H9 (cell line): ENCODE measurements at regions not wholly inside any gene's neighbourhood (a gene's known extent, or its start where the extent isn't known, plus 50 kb on each side); places are given as distances from the start of the nearest gene placed in this dataset.

Source experiments
- DNase-seq: peaks from one replicate; pipeline ENCODE4 v3.0.0-alpha.2; 2017
- H2AFZ ChIP-seq: one replicate; pipeline ENCODE4 v1.6.1; 2013; ENCODE audit warnings: mild to moderate bottlenecking, low read length, control low read depth, moderate library complexity
- H2AK5ac ChIP-seq: 2 replicates; pipeline ENCODE4 v1.6.1; 2013; ENCODE audit warnings: low read length, control low read depth, mixed read lengths; ENCODE audit not compliant: insufficient read length
- H2BK120ac ChIP-seq: one replicate; pipeline ENCODE4 v1.6.1; 2013; ENCODE audit warnings: low read depth, mild to moderate bottlenecking, low read length, control low read depth, inconsistent platforms; ENCODE audit not compliant: poor library complexity, severe bottlenecking
- H2BK12ac ChIP-seq: 2 replicates; pipeline ENCODE4 v1.6.1; 2013; ENCODE audit warnings: low read length, control low read depth, mixed read lengths, low read depth; ENCODE audit not compliant: insufficient read length
- H2BK15ac ChIP-seq: 2 replicates; pipeline ENCODE4 v1.6.1; 2013; ENCODE audit warnings: low read depth, low read length, control low read depth
- H2BK20ac ChIP-seq: one replicate; pipeline ENCODE4 v1.6.1; 2013; ENCODE audit warnings: low read depth, mild to moderate bottlenecking, low read length, control low read depth, inconsistent platforms; ENCODE audit not compliant: poor library complexity, severe bottlenecking
- H2BK5ac ChIP-seq: 2 replicates; pipeline ENCODE4 v1.6.1; 2013; ENCODE audit warnings: low read length, control low read depth, mixed read lengths; ENCODE audit not compliant: insufficient read length
- H3K14ac ChIP-seq: 2 replicates; pipeline ENCODE4 v1.6.1; 2013; ENCODE audit warnings: low read length, control low read depth; ENCODE audit not compliant: insufficient read depth
- H3K18ac ChIP-seq: 2 replicates; pipeline ENCODE4 v1.6.1; 2013; ENCODE audit warnings: low read depth, mild to moderate bottlenecking, mixed read lengths, low read length, control low read depth; ENCODE audit not compliant: insufficient read length
- H3K23ac ChIP-seq: 2 replicates; pipeline ENCODE4 v1.6.1; 2013; ENCODE audit warnings: low read length, control low read depth, mixed read lengths, low read depth; ENCODE audit not compliant: insufficient read length
- H3K23me2 ChIP-seq: 2 replicates; pipeline ENCODE4 v1.6.1; 2013; ENCODE audit warnings: low read depth, mild to moderate bottlenecking, mixed read lengths, low read length, control low read depth; ENCODE audit not compliant: insufficient read length, poor library complexity, severe bottlenecking
- H3K27ac ChIP-seq: 2 replicates; pipeline ENCODE4 v1.5.1; 2013; ENCODE audit warnings: low read length, control low read depth, mixed read lengths, low read depth; ENCODE audit not compliant: insufficient read length
- H3K27me3 ChIP-seq: 2 replicates; pipeline ENCODE4 v1.6.1; 2013; ENCODE audit warnings: low read length, control low read depth, inconsistent platforms; ENCODE audit not compliant: insufficient read depth
- H3K4ac ChIP-seq: 2 replicates; pipeline ENCODE4 v1.6.1; 2013; ENCODE audit warnings: low read depth, mild to moderate bottlenecking, control low read depth, inconsistent platforms, low read length, moderate library complexity
- H3K4me1 ChIP-seq: 2 replicates; pipeline ENCODE4 v1.6.1; 2013; ENCODE audit warnings: low read length, control low read depth, inconsistent platforms; ENCODE audit not compliant: insufficient read depth
- H3K4me2 ChIP-seq: 2 replicates; pipeline ENCODE4 v1.6.1; 2013; ENCODE audit warnings: low read length, control low read depth, mixed read lengths; ENCODE audit not compliant: insufficient read length, insufficient read depth
- H3K56ac ChIP-seq: 2 replicates; pipeline ENCODE4 v1.6.1; 2013; ENCODE audit warnings: low read depth, mild to moderate bottlenecking, mixed read lengths, low read length, control low read depth; ENCODE audit not compliant: insufficient read length
- H3K79me1 ChIP-seq: 2 replicates; pipeline ENCODE4 v1.6.1; 2013; ENCODE audit warnings: low read depth, mild to moderate bottlenecking, moderate library complexity, low read length, control low read depth, inconsistent platforms; ENCODE audit not compliant: insufficient read depth, poor library complexity, severe bottlenecking
- H3K79me2 ChIP-seq: 2 replicates; pipeline ENCODE4 v1.6.1; 2013; ENCODE audit warnings: low read length, control low read depth, inconsistent platforms; ENCODE audit not compliant: insufficient read depth
- H3K9ac ChIP-seq: 2 replicates; pipeline ENCODE4 v1.6.1; 2013; ENCODE audit warnings: low read length, control low read depth, mixed read lengths; ENCODE audit not compliant: insufficient read length; ENCODE audit errors: extremely low read depth
- H3K9me3 ChIP-seq: one replicate; pipeline ENCODE4 v1.6.1; 2013; ENCODE audit warnings: low read depth, low read length, inconsistent platforms; ENCODE audit not compliant: control insufficient read depth
- H3T11ph ChIP-seq: one replicate; pipeline ENCODE4 v1.6.1; 2013; ENCODE audit warnings: mild to moderate bottlenecking, low read length, control low read depth, inconsistent platforms
- H4K20me1 ChIP-seq: one replicate; pipeline ENCODE4 v1.6.1; 2013; ENCODE audit not compliant: control insufficient read depth, insufficient read length, insufficient read depth
- H4K5ac ChIP-seq: 2 replicates; pipeline ENCODE4 v1.6.1; 2013; ENCODE audit warnings: low read depth, mild to moderate bottlenecking, mixed read lengths, low read length, control low read depth; ENCODE audit not compliant: insufficient read length
- H4K8ac ChIP-seq: replicated peaks from 2 replicates; pipeline ENCODE4 v1.6.1; 2013; ENCODE audit warnings: low read length, control low read depth, mixed read lengths, low read depth; ENCODE audit not compliant: insufficient read length
- H4K91ac ChIP-seq: 2 replicates; pipeline ENCODE4 v1.6.1; 2013; ENCODE audit warnings: low read depth, mild to moderate bottlenecking, moderate library complexity, mixed read lengths, low read length, control low read depth; ENCODE audit not compliant: insufficient read length
- H3K27ac Mint-ChIP-seq, 3 experiments: 2 replicates in 2 of 3; 3 replicates in 1 of 3; pipeline ENCODE4 v1.8.0; 2020 to 2021; ENCODE audit warnings: mixed read lengths in 3 of 3, mild to moderate bottlenecking in 1 of 3, moderate library complexity in 1 of 3
- H3K27me3 Mint-ChIP-seq: 2 replicates; pipeline ENCODE4 v1.8.0; 2021; ENCODE audit warnings: low read depth, mild to moderate bottlenecking, moderate library complexity, mixed read lengths
- H3K36me3 Mint-ChIP-seq, 3 experiments: 2 replicates in 2 of 3; 3 replicates in 1 of 3; pipeline ENCODE4 v1.8.0; 2020 to 2021; ENCODE audit warnings: low read depth in 3 of 3, mixed read lengths in 3 of 3; ENCODE audit not compliant: insufficient read depth in 1 of 3
- H3K4me1 Mint-ChIP-seq, 2 experiments: 2 replicates each; pipeline ENCODE4 v1.8.0; 2020; ENCODE audit warnings: mixed read lengths in 2 of 2
- H3K4me3 Mint-ChIP-seq, 2 experiments: 2 replicates in 1 of 2; 3 replicates in 1 of 2; pipeline ENCODE4 v1.8.0; 2020 to 2021; ENCODE audit warnings: mild to moderate bottlenecking in 2 of 2, mixed read lengths in 2 of 2, moderate library complexity in 1 of 2
- H3K9me3 Mint-ChIP-seq, 2 experiments: 2 replicates in 1 of 2; 3 replicates in 1 of 2; pipeline ENCODE4 v1.8.0; 2020; ENCODE audit warnings: mild to moderate bottlenecking in 2 of 2, mixed read lengths in 2 of 2, moderate library complexity in 1 of 2
- WGBS: extraction: QIAGEN DNeasy Blood & Tissue Kit; methylation state at CpG from one replicate; pipeline ENCODE4 v1.1.7; 2013; ENCODE audit warnings: missing lambda C conversion rate, low lambda C conversion rate, mixed read lengths; ENCODE audit not compliant: insufficient read length; ENCODE audit errors: extremely low coverage; 5-methylcytosine and 5-hydroxymethylcytosine counted together
- TF ChIP-seq, protein P1 (sequence below): fragments of 200-600 bp; sonication (generic); conservative IDR thresholded peaks from 3 replicates; pipeline ENCODE4 v1.8.0; 2021; ENCODE audit warnings: antibody characterized with exemption, mild to moderate bottlenecking

DNA sequence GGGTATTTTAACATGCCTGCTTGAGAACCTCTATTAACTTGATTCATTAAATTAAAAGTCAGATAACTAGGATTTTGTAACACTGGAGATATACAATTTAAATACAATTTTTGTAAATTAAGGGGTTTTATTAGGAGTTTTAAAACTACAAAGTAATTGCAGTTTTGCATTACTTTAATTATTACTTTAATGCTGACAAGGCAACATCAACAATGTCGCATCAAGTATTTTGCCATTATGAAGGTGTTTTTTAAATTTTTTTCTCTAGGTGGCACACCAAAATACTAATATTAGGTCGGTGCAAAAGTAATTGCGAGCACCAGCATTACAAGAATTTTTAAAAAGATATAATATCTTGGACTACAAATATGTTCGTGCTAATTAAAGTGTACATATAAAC, 513.4 kb downstream of the ANKRD7 start:
- Histone ChIP-seq H3K9ac (no peak overlapping the region), H3K9me3 (no peaks in the 10 kb centered on the region), H3K27me3 (no peaks in the 10 kb centered on the region), H3K56ac (no peak overlapping the region), H2AFZ (no peak overlapping the region), H3K4ac (no peak overlapping the region), H2BK15ac (no peak overlapping the region), H3K4me2 (no peak overlapping the region), H4K91ac (no peak overlapping the region), H4K20me1 (no peaks in the 10 kb centered on the region), H3K27ac (no peak overlapping the region), H3K23ac (no peak overlapping the region), H3K18ac (no peak overlapping the region), H3K4me1 (no peaks in the 10 kb centered on the region), H3K14ac (no peak overlapping the region), H3K79me1 (no peaks in the 10 kb centered on the region), H4K5ac (no peak overlapping the region), H3K23me2 (no peaks in the 10 kb centered on the region), H2BK20ac (no peak overlapping the region), H3K79me2 (no peaks in the 10 kb centered on the region), H2AK5ac (no peak overlapping the region), H3T11ph (no peak overlapping the region), H4K8ac (no peak overlapping the region), H2BK5ac (no peak overlapping the region), H2BK120ac (no peak overlapping the region), H2BK12ac (no peak overlapping the region)
- TF ChIP-seq, protein P1, sequence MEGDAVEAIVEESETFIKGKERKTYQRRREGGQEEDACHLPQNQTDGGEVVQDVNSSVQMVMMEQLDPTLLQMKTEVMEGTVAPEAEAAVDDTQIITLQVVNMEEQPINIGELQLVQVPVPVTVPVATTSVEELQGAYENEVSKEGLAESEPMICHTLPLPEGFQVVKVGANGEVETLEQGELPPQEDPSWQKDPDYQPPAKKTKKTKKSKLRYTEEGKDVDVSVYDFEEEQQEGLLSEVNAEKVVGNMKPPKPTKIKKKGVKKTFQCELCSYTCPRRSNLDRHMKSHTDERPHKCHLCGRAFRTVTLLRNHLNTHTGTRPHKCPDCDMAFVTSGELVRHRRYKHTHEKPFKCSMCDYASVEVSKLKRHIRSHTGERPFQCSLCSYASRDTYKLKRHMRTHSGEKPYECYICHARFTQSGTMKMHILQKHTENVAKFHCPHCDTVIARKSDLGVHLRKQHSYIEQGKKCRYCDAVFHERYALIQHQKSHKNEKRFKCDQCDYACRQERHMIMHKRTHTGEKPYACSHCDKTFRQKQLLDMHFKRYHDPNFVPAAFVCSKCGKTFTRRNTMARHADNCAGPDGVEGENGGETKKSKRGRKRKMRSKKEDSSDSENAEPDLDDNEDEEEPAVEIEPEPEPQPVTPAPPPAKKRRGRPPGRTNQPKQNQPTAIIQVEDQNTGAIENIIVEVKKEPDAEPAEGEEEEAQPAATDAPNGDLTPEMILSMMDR: no peak
- H3K4me3 Mint-ChIP-seq: no peak overlapping the region
- H3K4me1 Mint-ChIP-seq: no peaks in the 10 kb centered on the region
- no peak overlapping the region for H3K27ac Mint-ChIP-seq
- no peaks in the 10 kb centered on the region for H3K27me3 Mint-ChIP-seq
- H3K9me3 Mint-ChIP-seq: no peaks in the 10 kb centered on the region; a peak in 1 of 5 replicates
- DNase-seq: no peak
- no CpG with 5 or more reads among the region's 4 CpGs for whole genome bisulfite sequencing
- H3K36me3 Mint-ChIP-seq: 0 out of 7 replicates have a peak, but pooled peaks cover 0 to 2% (median 0%) of the 10 kb centered on the region in 3 experiments
